HepG2 (cell line): ENCODE measurements at regions not wholly inside any gene's neighbourhood (a gene's known extent, or its start where the extent isn't known, plus 50 kb on each side); places are given as distances from the start of the nearest gene placed in this dataset.

Experiments
- MLXIP ChIP-seq: sonication (generic); formaldehyde crosslinking; IDR thresholded peaks from 2 replicates; pipeline ENCODE4 v1.9.0; 2021; ENCODE audit warnings: missing genetic modification reagents, borderline replicate concordance
- NFE2L2 ChIP-seq: fragments of 150-350 bp; IDR thresholded peaks from 2 replicates; pipeline ENCODE4 v1.6.1; 2014; ENCODE audit warnings: low read length
- TRAFD1 ChIP-seq: sonication (generic); formaldehyde crosslinking; IDR thresholded peaks from 2 replicates; pipeline ENCODE4 v1.5.1; 2020; ENCODE audit warnings: missing genetic modification reagents, mild to moderate bottlenecking, borderline replicate concordance
- UBTF ChIP-seq: sonication (generic); formaldehyde crosslinking; IDR thresholded peaks from 2 replicates; pipeline ENCODE4 v1.4.0; 2020; ENCODE audit warnings: mild to moderate bottlenecking, missing genetic modification reagents
- ZBTB7B ChIP-seq: sonication (generic); formaldehyde crosslinking; IDR thresholded peaks from 2 replicates; pipeline ENCODE4 v1.4.0; 2020; ENCODE audit warnings: missing genetic modification reagents
- ZFP41 ChIP-seq: sonication (generic); formaldehyde crosslinking; IDR thresholded peaks from 2 replicates; pipeline ENCODE4 v1.4.0; 2020; ENCODE audit warnings: mild to moderate bottlenecking, missing genetic modification reagents, borderline replicate concordance
- ZIK1 ChIP-seq: sonication (generic); formaldehyde crosslinking; IDR thresholded peaks from 2 replicates; pipeline ENCODE4 v1.5.0; 2020; ENCODE audit warnings: mild to moderate bottlenecking, low read depth, missing genetic modification reagents, borderline replicate concordance
- ZNF3 ChIP-seq: IDR thresholded peaks from 2 replicates; pipeline ENCODE4 v1.7.0; 2017; ENCODE audit warnings: inconsistent platforms

GRCh38 chr14:104437703-104438102 lies 141.9 kb upstream of the C14orf180 start (continued):
- TF ChIP-seq TRAFD1 (CRISPR knock-in tag) (no peak), ZNF3 (CRISPR knock-in tag) (no peak), NFE2L2 (no peak), UBTF (CRISPR knock-in tag) (no peak), ZFP41 (CRISPR knock-in tag) (no peak), ZBTB7B (no peak), MLXIP (no peak), ZIK1 (no peak)
